Spleen (tissue), 11 donors: ENCODE measurements at regions not wholly inside any gene's neighbourhood (a gene's known extent, or its start where the extent isn't known, plus 50 kb on each side); places are given as distances from the start of the nearest gene placed in this dataset.

Experiments used
- DNase-seq: peaks from one replicate; pipeline ENCODE4 v3.0.0-alpha.2; 2020
- H3K27ac ChIP-seq, 8 donors: fragments of 200-600 bp; sonication (generic) in 7 of 8; 1 replicate in 4 of 8; 2 replicates in 4 of 8; pipeline versions ENCODE4 v1.5.0 to v1.8.0; 2016 to 2021; ENCODE audit warnings: inconsistent platforms in 4 of 8, mild to moderate bottlenecking in 4 of 8, moderate library complexity in 1 of 8
- H3K27me3 ChIP-seq, 7 donors: fragments of 200-600 bp; sonication (generic) in 6 of 7; replicated peaks in 1 of 7; 1 replicate in 4 of 7; 2 replicates in 3 of 7; pipeline versions ENCODE4 v1.5.0 to v1.8.0; 2016 to 2021; ENCODE audit warnings: inconsistent platforms in 3 of 7, mild to moderate bottlenecking in 1 of 7
- H3K36me3 ChIP-seq, 6 donors: fragments of 200-600 bp; sonication (generic) in 5 of 6; 1 replicate in 4 of 6; 2 replicates in 2 of 6; pipeline versions ENCODE4 v1.5.0 to v1.8.0; 2016 to 2021; ENCODE audit warnings: inconsistent platforms in 2 of 6
- H3K4me1 ChIP-seq, 6 donors: fragments of 200-600 bp; sonication (generic) in 5 of 6; 1 replicate in 3 of 6; 2 replicates in 3 of 6; pipeline versions ENCODE4 v1.5.0 to v1.8.0; 2016 to 2021; ENCODE audit warnings: inconsistent platforms in 3 of 6
- H3K4me3 ChIP-seq, 8 donors: fragments of 200-600 bp; sonication (generic) in 7 of 8; 1 replicate in 4 of 8; 2 replicates in 4 of 8; pipeline versions ENCODE4 v1.5.0 to v1.8.0; 2016 to 2021; ENCODE audit warnings: inconsistent platforms in 4 of 8, mild to moderate bottlenecking in 4 of 8, moderate library complexity in 2 of 8
- H3K9me3 ChIP-seq, 8 donors: fragments of 200-600 bp; sonication (generic) in 7 of 8; 1 replicate in 4 of 8; 2 replicates in 4 of 8; pipeline versions ENCODE4 v1.5.0 to v1.8.0; 2016 to 2021; ENCODE audit warnings: inconsistent platforms in 4 of 8
- POLR2A ChIP-seq, 3 donors: fragments of 450-650 bp; IDR thresholded peaks; one replicate each; pipeline ENCODE4 v1.5.1; 2017; ENCODE audit warnings: antibody characterized with exemption in 3 of 3, mild to moderate bottlenecking in 1 of 3
- POLR2AphosphoS5 ChIP-seq, 3 donors: sonication (generic); formaldehyde crosslinking; IDR thresholded peaks; one replicate each; pipeline ENCODE4 v1.5.1; 2017; ENCODE audit warnings: antibody characterized with exemption in 3 of 3
- WGBS, 5 donors: extraction: QIAGEN DNeasy Blood & Tissue Kit in 3 of 5; methylation state at CpG; one replicate each; pipeline versions ENCODE4 v1.1.5 to v1.1.7; 2013 to 2018; 5-methylcytosine and 5-hydroxymethylcytosine counted together
- intact Hi-C: fragments of 100-400 bp; cut with DNase I; formaldehyde crosslinking; loops from one replicate; pipeline ENCODE4 v1.15.0; 2023; ENCODE audit warnings: low total_unique reads
- TF ChIP-seq, protein P1 (sequence below), 11 experiments: fragments of 200-600 bp in 7 of 11; fragments of 450-650 bp in 4 of 11; sonication (generic) in 4 of 11; IDR thresholded peaks in 8 of 11; conservative IDR thresholded peaks in 3 of 11; 1 replicate in 7 of 11; 2 replicates in 4 of 11; pipeline versions ENCODE4 v1.4.0 to v1.8.0; 2016 to 2021; ENCODE audit warnings: antibody characterized with exemption in 11 of 11, inconsistent platforms in 4 of 11, mild to moderate bottlenecking in 1 of 11
- donor health status: healthy with polysubstance abuse.
- donor health status: DM: no; HTN: no; CAD: no; lungs with moderate emphysema.
- donor health status: DM: no; HTN: no; CAD: no.
- donor health status: Bipolar disorder and iron deficiency.
- donor health status: healthy.
- donor health status: DM: no; HTN: no; CAD: no.
- donor health status: DM: yes; HTN: yes; CAD: no.

DNA sequence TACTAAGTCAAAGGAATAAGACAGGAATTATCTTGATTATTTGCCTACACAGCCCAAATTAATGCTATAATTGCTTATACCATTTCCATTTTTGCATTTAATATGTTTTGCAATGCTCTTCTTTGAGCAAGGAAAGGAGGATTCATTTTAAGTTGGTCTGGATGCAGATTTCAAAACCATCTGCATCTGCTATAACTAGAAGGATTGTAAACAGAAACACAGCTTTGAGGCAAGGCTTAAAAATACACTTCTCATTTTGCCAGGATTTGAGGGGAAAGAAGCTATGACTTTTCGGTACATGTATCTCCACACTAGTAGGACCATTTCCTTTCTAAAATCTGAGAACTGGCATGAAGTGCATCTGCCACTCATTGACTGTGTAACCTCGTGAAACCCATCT lies 95.9 kb upstream of the MTNR1B start:
- intact Hi-C loops, result no loop called here
- H3K4me1 ChIP-seq, result no peaks in the 10 kb centered on the region
- no peak for DNase-seq
- TF ChIP-seq, protein P1, sequence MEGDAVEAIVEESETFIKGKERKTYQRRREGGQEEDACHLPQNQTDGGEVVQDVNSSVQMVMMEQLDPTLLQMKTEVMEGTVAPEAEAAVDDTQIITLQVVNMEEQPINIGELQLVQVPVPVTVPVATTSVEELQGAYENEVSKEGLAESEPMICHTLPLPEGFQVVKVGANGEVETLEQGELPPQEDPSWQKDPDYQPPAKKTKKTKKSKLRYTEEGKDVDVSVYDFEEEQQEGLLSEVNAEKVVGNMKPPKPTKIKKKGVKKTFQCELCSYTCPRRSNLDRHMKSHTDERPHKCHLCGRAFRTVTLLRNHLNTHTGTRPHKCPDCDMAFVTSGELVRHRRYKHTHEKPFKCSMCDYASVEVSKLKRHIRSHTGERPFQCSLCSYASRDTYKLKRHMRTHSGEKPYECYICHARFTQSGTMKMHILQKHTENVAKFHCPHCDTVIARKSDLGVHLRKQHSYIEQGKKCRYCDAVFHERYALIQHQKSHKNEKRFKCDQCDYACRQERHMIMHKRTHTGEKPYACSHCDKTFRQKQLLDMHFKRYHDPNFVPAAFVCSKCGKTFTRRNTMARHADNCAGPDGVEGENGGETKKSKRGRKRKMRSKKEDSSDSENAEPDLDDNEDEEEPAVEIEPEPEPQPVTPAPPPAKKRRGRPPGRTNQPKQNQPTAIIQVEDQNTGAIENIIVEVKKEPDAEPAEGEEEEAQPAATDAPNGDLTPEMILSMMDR (IDR thresholded peaks at IDR 0.05 in 8 of 11, conservative IDR thresholded peaks at IDR 0.05 in 3 of 11), result no peak
- TF ChIP-seq POLR2A (IDR thresholded peaks at IDR 0.05), result no peak
- TF ChIP-seq POLR2AphosphoS5 (IDR thresholded peaks at IDR 0.05), result no peak
- H3K9me3 ChIP-seq, result no peaks in the 10 kb centered on the region
- 83 to 87% (median 86%) methylated on average over 2 of the region's 2 CpGs for whole genome bisulfite sequencing, 5 donors
- no peak overlapping the region for H3K4me3 ChIP-seq
- no peaks in the 10 kb centered on the region for H3K36me3 ChIP-seq
- no peak overlapping the region for H3K27ac ChIP-seq
- peaks cover 0 to 6% (median 0%) of the 10 kb centered on the region in 7 donors for H3K27me3 ChIP-seq

DNA sequence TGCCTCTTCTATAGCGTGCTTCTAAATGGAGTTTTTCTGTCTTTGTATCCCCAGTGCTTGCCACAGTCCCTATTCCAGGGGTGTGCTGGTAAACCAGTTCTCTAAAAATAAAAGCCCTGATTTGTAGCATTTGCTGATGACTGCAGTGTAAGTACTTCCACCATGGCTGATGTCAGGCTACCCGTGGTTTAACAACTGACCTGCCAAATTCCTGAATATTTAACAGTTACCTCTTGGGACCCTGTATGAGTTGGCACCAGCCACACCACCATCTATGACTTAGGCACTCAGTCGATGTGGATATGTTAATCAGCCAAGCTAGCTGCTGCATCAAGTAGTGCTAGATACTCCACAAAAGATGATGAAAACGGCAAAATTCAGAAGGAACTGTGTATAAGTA lies 94.0 kb upstream of the MTNR1B start:
- 82 to 93% (median 88%) methylated on average over 4 of the region's 4 CpGs for WGBS, 5 donors
- no peaks in the 10 kb centered on the region for H3K36me3 ChIP-seq
- no peak for DNase-seq
- no peaks in the 10 kb centered on the region for H3K4me1 ChIP-seq
- intact Hi-C loops, result no loop called here
- no peaks in the 10 kb centered on the region for H3K9me3 ChIP-seq
- H3K27ac ChIP-seq, result no peak overlapping the region
- TF ChIP-seq, protein P1 (IDR thresholded peaks at IDR 0.05 in 8 of 11, conservative IDR thresholded peaks at IDR 0.05 in 3 of 11), result no peak
- TF ChIP-seq POLR2A (IDR thresholded peaks at IDR 0.05) (no peak), POLR2AphosphoS5 (IDR thresholded peaks at IDR 0.05) (no peak)
- no peak overlapping the region for H3K4me3 ChIP-seq
- H3K27me3 ChIP-seq, result no peaks in the 10 kb centered on the region

DNA sequence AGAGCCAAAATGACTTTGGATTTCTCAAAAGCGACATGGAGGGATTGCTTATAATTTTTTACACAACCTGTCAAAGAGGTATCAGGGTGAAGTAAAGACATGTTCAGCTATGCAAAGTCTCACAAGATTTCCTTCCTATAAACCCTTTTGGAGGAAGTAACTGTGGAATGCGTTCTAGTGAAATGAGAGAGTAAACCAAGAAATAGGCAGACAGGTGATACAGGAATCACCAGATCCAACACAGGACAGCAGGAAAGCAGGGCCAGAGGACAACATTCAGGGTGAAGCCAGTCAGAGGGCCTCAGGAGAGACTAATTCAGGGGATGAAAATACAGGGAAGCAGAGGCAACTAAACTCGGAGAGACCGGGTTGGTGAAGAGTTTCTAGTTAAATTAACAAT lies 90.4 kb upstream of the MTNR1B start:
- WGBS, 5 donors, result 79 to 86% (median 84%) methylated on average over 4 of the region's 4 CpGs
- TF ChIP-seq, protein P1 (IDR thresholded peaks at IDR 0.05 in 8 of 11, conservative IDR thresholded peaks at IDR 0.05 in 3 of 11), result no peak
- no peak for TF ChIP-seq POLR2A (IDR thresholded peaks at IDR 0.05)
- no peak for TF ChIP-seq POLR2AphosphoS5 (IDR thresholded peaks at IDR 0.05)
- intact Hi-C loops, result no loop called here
- no peak for DNase-seq
- no peaks in the 10 kb centered on the region for H3K4me1 ChIP-seq
- H3K27ac ChIP-seq, result no peak overlapping the region
- no peak overlapping the region for H3K4me3 ChIP-seq
- H3K27me3 ChIP-seq, result no peaks in the 10 kb centered on the region
- no peaks in the 10 kb centered on the region for H3K36me3 ChIP-seq
- no peaks in the 10 kb centered on the region for H3K9me3 ChIP-seq

DNA sequence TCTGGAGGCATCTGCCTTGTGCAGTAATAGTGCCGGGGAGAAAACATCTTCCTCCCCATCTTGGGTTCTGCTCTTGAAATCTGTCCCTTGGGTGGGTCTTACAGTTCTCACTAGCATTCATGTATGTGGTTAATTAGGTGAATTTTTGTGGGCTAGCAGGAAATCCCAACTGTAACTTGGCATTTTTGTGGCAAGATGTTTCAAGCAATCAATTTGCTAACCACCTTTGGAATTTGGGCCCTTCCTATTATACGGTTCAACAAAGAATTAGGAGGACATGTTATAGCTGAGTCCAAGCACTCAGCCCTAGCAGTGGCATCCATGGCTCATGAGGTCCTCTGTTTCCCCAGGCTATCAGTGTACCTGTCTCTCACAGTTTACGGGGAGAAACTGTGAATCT lies 89.1 kb upstream of the MTNR1B start:
- intact Hi-C loops, result no loop called here
- Histone ChIP-seq H3K36me3 (no peaks in the 10 kb centered on the region), H3K27me3 (no peaks in the 10 kb centered on the region), H3K4me1 (no peaks in the 10 kb centered on the region), H3K4me3 (no peak overlapping the region), H3K27ac (no peak overlapping the region), H3K9me3 (no peaks in the 10 kb centered on the region)
- no peak for DNase-seq
- WGBS, 5 donors, result 80 to 93% (median 85%) methylated on average over 3 of the region's 3 CpGs
- TF ChIP-seq, protein P1 (IDR thresholded peaks at IDR 0.05 in 8 of 11, conservative IDR thresholded peaks at IDR 0.05 in 3 of 11), result no peak
- no peak for TF ChIP-seq POLR2A (IDR thresholded peaks at IDR 0.05)
- TF ChIP-seq POLR2AphosphoS5 (IDR thresholded peaks at IDR 0.05), result no peak
